ENCODE measurements at regions not wholly inside any gene's neighbourhood (a gene's known extent, or its start where the extent isn't known, plus 50 kb on each side); places are given as distances from the start of the nearest gene placed in this dataset.

GRCh38 chr3:6807967-6808588, 52.8 kb upstream of the GRM7 start:
- DNase-seq: no peak

DNA sequence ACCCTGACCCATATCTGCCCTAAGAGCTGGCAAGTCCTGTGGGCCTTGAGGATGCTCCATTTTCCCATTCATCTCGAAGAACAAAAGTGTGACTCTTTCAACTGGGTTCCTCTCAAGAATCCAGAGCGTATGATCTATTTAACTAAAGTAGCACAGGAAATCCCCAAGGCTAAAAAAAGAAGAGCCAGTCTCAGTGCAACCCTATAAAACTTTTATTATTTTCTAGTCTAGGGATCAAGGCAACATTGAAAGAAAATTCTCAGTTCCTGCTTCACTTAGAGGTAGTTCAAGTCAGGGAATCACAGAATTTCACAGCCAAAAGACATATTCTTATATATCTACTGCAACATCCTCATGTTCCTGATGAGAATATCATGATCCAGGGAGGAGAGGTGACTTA, 51.6 kb upstream of the GRM7 start:
- no peak for DNase-seq
